ENCODE measurements at regions not wholly inside any gene's neighbourhood (a gene's known extent, or its start where the extent isn't known, plus 50 kb on each side); places are given as distances from the start of the nearest gene placed in this dataset.

DNA sequence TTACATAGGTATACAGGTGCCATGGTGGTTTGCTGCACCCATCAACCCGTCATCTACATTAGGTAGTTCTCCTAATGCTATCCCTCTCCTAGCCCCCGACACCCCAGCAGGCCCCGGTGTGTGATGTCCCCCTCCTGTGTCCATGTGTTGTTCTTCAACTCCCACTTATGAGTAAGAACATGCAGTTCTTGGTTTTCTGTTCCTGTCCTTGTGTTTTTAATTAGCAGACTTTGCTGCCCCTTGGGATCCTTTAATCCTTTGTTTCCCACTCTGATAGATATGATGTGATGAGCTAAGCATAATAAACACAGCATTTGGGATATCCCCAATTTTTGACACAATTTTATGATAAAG, 71.1 kb upstream of the PALS2 start:
- H3K36me3 ChIP-seq, result no peaks in the 10 kb centered on the region
- ATAC-seq (no peak), DNase-seq (no peak)
- WGBS (ENCODE audit: insufficient coverage, low coverage, low lambda C conversion rate, missing lambda C conversion rate), result 83% methylated on average over 3 of the region's 3 CpGs
- H3K27me3 ChIP-seq, result no peaks in the 10 kb centered on the region
- intact Hi-C loops (cut with DNase I), result no loop called here
- TF ChIP-seq, protein P1, sequence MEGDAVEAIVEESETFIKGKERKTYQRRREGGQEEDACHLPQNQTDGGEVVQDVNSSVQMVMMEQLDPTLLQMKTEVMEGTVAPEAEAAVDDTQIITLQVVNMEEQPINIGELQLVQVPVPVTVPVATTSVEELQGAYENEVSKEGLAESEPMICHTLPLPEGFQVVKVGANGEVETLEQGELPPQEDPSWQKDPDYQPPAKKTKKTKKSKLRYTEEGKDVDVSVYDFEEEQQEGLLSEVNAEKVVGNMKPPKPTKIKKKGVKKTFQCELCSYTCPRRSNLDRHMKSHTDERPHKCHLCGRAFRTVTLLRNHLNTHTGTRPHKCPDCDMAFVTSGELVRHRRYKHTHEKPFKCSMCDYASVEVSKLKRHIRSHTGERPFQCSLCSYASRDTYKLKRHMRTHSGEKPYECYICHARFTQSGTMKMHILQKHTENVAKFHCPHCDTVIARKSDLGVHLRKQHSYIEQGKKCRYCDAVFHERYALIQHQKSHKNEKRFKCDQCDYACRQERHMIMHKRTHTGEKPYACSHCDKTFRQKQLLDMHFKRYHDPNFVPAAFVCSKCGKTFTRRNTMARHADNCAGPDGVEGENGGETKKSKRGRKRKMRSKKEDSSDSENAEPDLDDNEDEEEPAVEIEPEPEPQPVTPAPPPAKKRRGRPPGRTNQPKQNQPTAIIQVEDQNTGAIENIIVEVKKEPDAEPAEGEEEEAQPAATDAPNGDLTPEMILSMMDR (IDR thresholded peaks at IDR 0.05), result no peak
- TF ChIP-seq POLR2A (IDR thresholded peaks at IDR 0.05), result no peak
- H3K4me3 ChIP-seq, result no peak overlapping the region
- no peak overlapping the region for H3K27ac ChIP-seq
- no peaks in the 10 kb centered on the region for H3K4me1 ChIP-seq
- no peaks in the 10 kb centered on the region for H3K9me3 ChIP-seq

DNA sequence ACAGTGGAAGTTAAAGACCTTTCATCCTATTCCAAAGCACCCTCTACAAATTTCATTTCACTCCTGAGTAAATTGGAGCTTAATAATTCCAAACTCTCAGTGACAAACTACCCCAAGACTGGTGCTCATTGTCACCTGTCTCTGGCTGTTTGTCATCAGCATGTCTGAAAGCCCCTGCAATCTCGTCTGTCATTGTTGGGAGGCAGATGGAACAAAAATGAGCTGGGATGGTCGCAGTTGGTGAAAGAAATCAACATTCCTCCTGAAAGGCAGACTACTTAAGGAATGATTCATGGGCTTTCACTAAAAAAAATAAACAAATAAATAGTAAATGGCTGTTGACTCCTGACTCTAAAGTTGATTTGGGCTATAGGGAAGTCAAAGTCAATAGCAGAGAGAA, 69.7 kb upstream of the PALS2 start:
- no peak for TF ChIP-seq POLR2A (IDR thresholded peaks at IDR 0.05)
- TF ChIP-seq, protein P1 (IDR thresholded peaks at IDR 0.05), result no peak
- Histone ChIP-seq H3K9me3 (no peaks in the 10 kb centered on the region), H3K36me3 (no peaks in the 10 kb centered on the region), H3K27me3 (no peaks in the 10 kb centered on the region), H3K4me1 (no peaks in the 10 kb centered on the region), H3K4me3 (no peak overlapping the region), H3K27ac (no peak overlapping the region)
- 62% methylated on average over 2 of the region's 2 CpGs for WGBS (ENCODE audit: insufficient coverage, low coverage, low lambda C conversion rate, missing lambda C conversion rate)
- DNase-seq (no peak), ATAC-seq (no peak)
- intact Hi-C loops (cut with DNase I), result no loop called here

DNA sequence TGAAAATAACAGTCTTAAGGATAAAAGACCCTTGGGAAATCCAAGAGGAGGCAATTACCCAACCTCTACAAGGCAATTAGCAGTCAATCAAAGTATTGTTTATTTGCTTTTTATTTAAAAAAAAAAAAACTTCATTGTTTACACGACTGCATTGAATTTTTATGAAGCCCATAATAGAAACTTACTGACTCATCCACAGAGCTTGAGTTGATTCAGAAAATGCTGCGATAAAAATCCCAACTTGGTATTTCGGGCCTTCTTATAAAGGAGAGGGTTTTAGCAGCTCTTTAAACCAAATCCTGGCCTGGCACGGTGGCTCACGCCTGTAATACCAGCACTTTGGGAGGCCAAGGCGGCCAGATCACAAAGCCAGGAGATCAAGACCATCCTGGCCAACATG, 69.2 kb upstream of the PALS2 start:
- H3K36me3 ChIP-seq, result no peaks in the 10 kb centered on the region
- H3K4me3 ChIP-seq, result no peak overlapping the region
- WGBS (ENCODE audit: insufficient coverage, low coverage, low lambda C conversion rate, missing lambda C conversion rate), result 71% methylated on average over 6 of the region's 6 CpGs
- H3K4me1 ChIP-seq, result no peaks in the 10 kb centered on the region
- TF ChIP-seq, protein P1 (IDR thresholded peaks at IDR 0.05), result no peak
- TF ChIP-seq POLR2A (IDR thresholded peaks at IDR 0.05), result no peak
- H3K9me3 ChIP-seq, result no peaks in the 10 kb centered on the region
- H3K27ac ChIP-seq, result no peak overlapping the region
- no peaks in the 10 kb centered on the region for H3K27me3 ChIP-seq
- DNase-seq (no peak), ATAC-seq (no peak)
- intact Hi-C loops (cut with DNase I), result no loop called here

DNA sequence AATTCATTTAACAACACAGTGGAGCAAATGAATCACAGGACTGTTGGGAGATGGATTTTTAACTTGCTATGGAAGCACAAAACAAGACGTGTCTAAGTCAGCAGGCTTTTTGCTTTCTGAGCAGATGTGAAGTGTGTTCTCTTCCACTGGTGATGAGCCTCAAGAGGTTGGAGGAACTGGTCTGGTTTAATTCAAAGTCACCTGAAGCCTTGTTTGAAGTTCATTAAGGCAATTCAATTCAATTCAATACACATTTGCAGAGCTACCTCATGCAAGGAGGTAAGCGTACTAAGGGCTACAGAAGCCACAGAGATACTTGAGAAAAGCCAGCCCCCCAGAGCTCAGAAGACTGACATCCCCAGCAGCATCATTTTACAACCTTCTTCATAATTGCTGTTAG, 68.4 kb upstream of the PALS2 start:
- H3K9me3 ChIP-seq, result no peaks in the 10 kb centered on the region
- no peaks in the 10 kb centered on the region for H3K36me3 ChIP-seq
- no peak overlapping the region for H3K4me3 ChIP-seq
- ATAC-seq (no peak), DNase-seq (no peak)
- H3K27me3 ChIP-seq, result no peaks in the 10 kb centered on the region
- no peak for TF ChIP-seq POLR2A (IDR thresholded peaks at IDR 0.05)
- TF ChIP-seq, protein P1 (IDR thresholded peaks at IDR 0.05), result no peak
- H3K27ac ChIP-seq, result no peak overlapping the region
- WGBS (ENCODE audit: insufficient coverage, low coverage, low lambda C conversion rate, missing lambda C conversion rate), result 94% methylated on average over 2 of the region's 2 CpGs
- no peaks in the 10 kb centered on the region for H3K4me1 ChIP-seq
- intact Hi-C loops (cut with DNase I), result no loop called here

DNA sequence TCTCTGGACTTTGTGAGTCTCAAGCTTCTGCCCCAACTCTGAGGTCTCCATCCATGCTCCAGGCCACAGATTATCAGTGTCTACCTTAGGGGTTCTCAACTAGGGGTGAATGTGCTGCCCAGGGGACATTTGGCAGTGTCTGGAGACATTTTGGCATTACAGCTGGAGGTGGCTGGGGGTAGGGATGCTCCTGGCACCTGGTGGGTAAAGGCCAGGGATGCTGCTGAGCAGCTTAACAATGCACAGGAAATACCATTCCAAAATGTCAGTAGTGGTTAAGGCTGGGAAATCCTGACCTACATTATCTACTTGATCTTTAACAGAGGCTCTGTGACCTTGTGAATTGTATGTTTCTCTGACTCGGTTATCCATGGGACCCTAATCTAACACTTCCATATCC, 67.3 kb upstream of the PALS2 start:
- TF ChIP-seq, protein P1 (IDR thresholded peaks at IDR 0.05), result no peak
- no peak for TF ChIP-seq POLR2A (IDR thresholded peaks at IDR 0.05)
- intact Hi-C loops (cut with DNase I), result no loop called here
- ATAC-seq (no peak), DNase-seq (no peak)
- Histone ChIP-seq H3K4me1 (no peaks in the 10 kb centered on the region), H3K27me3 (no peaks in the 10 kb centered on the region), H3K9me3 (no peaks in the 10 kb centered on the region), H3K27ac (no peak overlapping the region), H3K36me3 (no peaks in the 10 kb centered on the region), H3K4me3 (no peak overlapping the region)
- 71% methylated on average over 1 of the region's 1 CpG for WGBS (ENCODE audit: insufficient coverage, low coverage, low lambda C conversion rate, missing lambda C conversion rate)

All from right lobe of liver (tissue), 6 donors.